IMR-90 (cell line): ENCODE measurements at regions not wholly inside any gene's neighbourhood (a gene's known extent, or its start where the extent isn't known, plus 50 kb on each side); places are given as distances from the start of the nearest gene placed in this dataset.

ENCODE experiments used
- BHLHE40 ChIP-seq: fragments of 150-350 bp; IDR thresholded peaks from 2 replicates; pipeline ENCODE4 v1.6.1; 2016; ENCODE audit warnings: mild to moderate bottlenecking, low read depth, low read length
- CEBPB ChIP-seq: IDR thresholded peaks from 2 replicates; pipeline ENCODE4 v1.6.1; 2012; ENCODE audit warnings: low read depth, low read length, improper control_type of control experiment
- CHD1 ChIP-seq: IDR thresholded peaks from 2 replicates; pipeline ENCODE4 v1.6.1; 2012; ENCODE audit warnings: low read depth, low read length, improper control_type of control experiment
- FOS ChIP-seq: fragments of 150-350 bp; IDR thresholded peaks from 2 replicates; pipeline ENCODE4 v1.6.1; 2016; ENCODE audit warnings: low read depth, low read length
- MAFK ChIP-seq: IDR thresholded peaks from 2 replicates; pipeline ENCODE4 v1.6.1; 2012; ENCODE audit warnings: low read depth, low read length, improper control_type of control experiment
- MAZ ChIP-seq: IDR thresholded peaks from 2 replicates; pipeline ENCODE4 v1.6.1; 2012; ENCODE audit warnings: low read depth, mild to moderate bottlenecking, low read length, improper control_type of control experiment, moderate library complexity, borderline replicate concordance
- MXI1 ChIP-seq: IDR thresholded peaks from 2 replicates; pipeline ENCODE4 v1.6.1; 2012; ENCODE audit warnings: low read depth, mild to moderate bottlenecking, low read length, moderate library complexity, borderline replicate concordance
- POLR2A ChIP-seq: IDR thresholded peaks from 2 replicates; pipeline ENCODE4 v1.6.1; 2012; ENCODE audit warnings: mild to moderate bottlenecking, low read depth, low read length
- RAD21 ChIP-seq: IDR thresholded peaks from 2 replicates; pipeline ENCODE4 v1.6.1; 2012; ENCODE audit warnings: low read length, improper control_type of control experiment
- RFX5 ChIP-seq: IDR thresholded peaks from 2 replicates; pipeline ENCODE4 v1.8.0; 2012; ENCODE audit warnings: low read depth, mild to moderate bottlenecking, low read length, moderate library complexity
- SMC3 ChIP-seq: fragments of 150-350 bp; IDR thresholded peaks from 2 replicates; pipeline ENCODE4 v1.6.1; 2016; ENCODE audit warnings: low read depth, mild to moderate bottlenecking, antibody characterized with exemption, low read length, moderate library complexity
- TF ChIP-seq, protein P1 (sequence below): conservative IDR thresholded peaks from 2 replicates; pipeline ENCODE4 v1.5.1; 2012; ENCODE audit warnings: mild to moderate bottlenecking, low read depth, low read length, improper control_type of control experiment
- TF ChIP-seq, protein P2 (sequence below): fragments of 150-350 bp; IDR thresholded peaks from 2 replicates; pipeline ENCODE4 v1.6.1; 2016; ENCODE audit warnings: low read depth, mild to moderate bottlenecking, low read length, moderate library complexity, borderline replicate concordance
- TF ChIP-seq, protein P3 (sequence below): fragments of 150-350 bp; IDR thresholded peaks from 2 replicates; pipeline ENCODE4 v1.6.1; 2017; ENCODE audit warnings: mild to moderate bottlenecking, antibody characterized with exemption, low read length, low read depth

DNA sequence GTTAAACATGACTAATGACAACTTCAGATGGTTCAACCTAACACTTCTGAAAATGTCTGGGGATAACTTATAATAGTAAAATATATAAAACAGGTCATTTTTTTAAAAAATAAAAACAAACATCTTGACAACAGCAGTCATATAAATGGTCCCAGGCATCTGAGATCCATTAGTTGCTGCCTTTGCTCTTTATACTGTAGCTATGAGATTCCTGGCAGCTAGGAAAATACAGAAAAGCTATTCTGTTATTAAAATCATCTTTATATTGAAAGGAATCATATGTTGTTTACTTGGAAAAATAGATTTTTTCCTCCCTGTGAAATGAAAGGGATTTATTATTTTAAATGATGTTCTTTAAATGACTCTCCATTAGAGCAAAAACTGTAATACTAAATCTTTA, 55.7 kb upstream of the DEUP1 start:
- TF ChIP-seq RAD21 (no peak), POLR2A (no peak), MAZ (no peak), MAFK (no peak), CEBPB (no peak), BHLHE40 (no peak), CHD1 (no peak), RFX5 (no peak), MXI1 (no peak), SMC3 (no peak), FOS (no peak)
- TF ChIP-seq, protein P1, sequence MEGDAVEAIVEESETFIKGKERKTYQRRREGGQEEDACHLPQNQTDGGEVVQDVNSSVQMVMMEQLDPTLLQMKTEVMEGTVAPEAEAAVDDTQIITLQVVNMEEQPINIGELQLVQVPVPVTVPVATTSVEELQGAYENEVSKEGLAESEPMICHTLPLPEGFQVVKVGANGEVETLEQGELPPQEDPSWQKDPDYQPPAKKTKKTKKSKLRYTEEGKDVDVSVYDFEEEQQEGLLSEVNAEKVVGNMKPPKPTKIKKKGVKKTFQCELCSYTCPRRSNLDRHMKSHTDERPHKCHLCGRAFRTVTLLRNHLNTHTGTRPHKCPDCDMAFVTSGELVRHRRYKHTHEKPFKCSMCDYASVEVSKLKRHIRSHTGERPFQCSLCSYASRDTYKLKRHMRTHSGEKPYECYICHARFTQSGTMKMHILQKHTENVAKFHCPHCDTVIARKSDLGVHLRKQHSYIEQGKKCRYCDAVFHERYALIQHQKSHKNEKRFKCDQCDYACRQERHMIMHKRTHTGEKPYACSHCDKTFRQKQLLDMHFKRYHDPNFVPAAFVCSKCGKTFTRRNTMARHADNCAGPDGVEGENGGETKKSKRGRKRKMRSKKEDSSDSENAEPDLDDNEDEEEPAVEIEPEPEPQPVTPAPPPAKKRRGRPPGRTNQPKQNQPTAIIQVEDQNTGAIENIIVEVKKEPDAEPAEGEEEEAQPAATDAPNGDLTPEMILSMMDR: no peak
- TF ChIP-seq, protein P2, sequence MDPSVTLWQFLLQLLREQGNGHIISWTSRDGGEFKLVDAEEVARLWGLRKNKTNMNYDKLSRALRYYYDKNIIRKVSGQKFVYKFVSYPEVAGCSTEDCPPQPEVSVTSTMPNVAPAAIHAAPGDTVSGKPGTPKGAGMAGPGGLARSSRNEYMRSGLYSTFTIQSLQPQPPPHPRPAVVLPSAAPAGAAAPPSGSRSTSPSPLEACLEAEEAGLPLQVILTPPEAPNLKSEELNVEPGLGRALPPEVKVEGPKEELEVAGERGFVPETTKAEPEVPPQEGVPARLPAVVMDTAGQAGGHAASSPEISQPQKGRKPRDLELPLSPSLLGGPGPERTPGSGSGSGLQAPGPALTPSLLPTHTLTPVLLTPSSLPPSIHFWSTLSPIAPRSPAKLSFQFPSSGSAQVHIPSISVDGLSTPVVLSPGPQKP: no peak
- TF ChIP-seq, protein P3, sequence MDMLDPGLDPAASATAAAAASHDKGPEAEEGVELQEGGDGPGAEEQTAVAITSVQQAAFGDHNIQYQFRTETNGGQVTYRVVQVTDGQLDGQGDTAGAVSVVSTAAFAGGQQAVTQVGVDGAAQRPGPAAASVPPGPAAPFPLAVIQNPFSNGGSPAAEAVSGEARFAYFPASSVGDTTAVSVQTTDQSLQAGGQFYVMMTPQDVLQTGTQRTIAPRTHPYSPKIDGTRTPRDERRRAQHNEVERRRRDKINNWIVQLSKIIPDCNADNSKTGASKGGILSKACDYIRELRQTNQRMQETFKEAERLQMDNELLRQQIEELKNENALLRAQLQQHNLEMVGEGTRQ: no peak
